GM13977 (cell line): ENCODE measurements at regions not wholly inside any gene's neighbourhood (a gene's known extent, or its start where the extent isn't known, plus 50 kb on each side); places are given as distances from the start of the nearest gene placed in this dataset.

Experiments used
- DNase-seq: peaks from one replicate; pipeline ENCODE4 v3.0.0; 2012; ENCODE audit warnings: low spot score
- CTCF ChIP-seq: IDR thresholded peaks from 2 replicates; pipeline ENCODE4 v1.5.1; 2012; ENCODE audit warnings: mild to moderate bottlenecking, control low read depth; ENCODE audit not compliant: insufficient read depth; ENCODE audit errors: extremely low read depth, missing control alignments
- in situ Hi-C: fragments of 300-500 bp; cut with MboI; formaldehyde crosslinking; loops from one replicate; pipeline ENCODE4 v1.12.0; 2022; ENCODE audit warnings: low sequenced_read_pairs, low pct_unique_long_range_greater_than_20kb, mixed read lengths, inconsistent platforms; ENCODE audit not compliant: unreplicated experiment

GRCh38 chr2:17337507-17337906 lies 180.7 kb downstream of the RAD51AP2 start:
- no peak for DNase-seq
- no peak for TF ChIP-seq CTCF
- in situ Hi-C loops, result no loop called here

- no peak for TF ChIP-seq CTCF
- in situ Hi-C loops, result no loop called here
Observed at GRCh38 chr2:17336458-17336857, 181.8 kb downstream of the RAD51AP2 start.

GRCh38 chr2:17334300-17334699 lies 183.9 kb downstream of the RAD51AP2 start:
- TF ChIP-seq CTCF, result no peak
- in situ Hi-C loops, result no loop called here
- DNase-seq, result no peak

More at GRCh38 chr2:17336458-17336857, 181.8 kb downstream of the RAD51AP2 start:
- DNase-seq, result no peak

GRCh38 chr2:17331636-17332035 lies 186.6 kb downstream of the RAD51AP2 start:
- in situ Hi-C loops, result no loop called here
- no peak for DNase-seq
- TF ChIP-seq CTCF, result no peak

GRCh38 chr2:17328161-17328560 lies 190.1 kb downstream of the RAD51AP2 start:
- in situ Hi-C loops, result no loop called here
- no peak for DNase-seq
- TF ChIP-seq CTCF, result no peak

GRCh38 chr2:17327649-17328048 lies 190.6 kb downstream of the RAD51AP2 start:
- no peak for DNase-seq
- in situ Hi-C loops, result no loop called here
- no peak for TF ChIP-seq CTCF

- no peak for DNase-seq
- TF ChIP-seq CTCF, result no peak
- in situ Hi-C loops, result no loop called here
Observed at GRCh38 chr2:17326717-17327116, 191.5 kb downstream of the RAD51AP2 start.
